ENCODE measurements at regions not wholly inside any gene's neighbourhood (a gene's known extent, or its start where the extent isn't known, plus 50 kb on each side); places are given as distances from the start of the nearest gene placed in this dataset.

DNA sequence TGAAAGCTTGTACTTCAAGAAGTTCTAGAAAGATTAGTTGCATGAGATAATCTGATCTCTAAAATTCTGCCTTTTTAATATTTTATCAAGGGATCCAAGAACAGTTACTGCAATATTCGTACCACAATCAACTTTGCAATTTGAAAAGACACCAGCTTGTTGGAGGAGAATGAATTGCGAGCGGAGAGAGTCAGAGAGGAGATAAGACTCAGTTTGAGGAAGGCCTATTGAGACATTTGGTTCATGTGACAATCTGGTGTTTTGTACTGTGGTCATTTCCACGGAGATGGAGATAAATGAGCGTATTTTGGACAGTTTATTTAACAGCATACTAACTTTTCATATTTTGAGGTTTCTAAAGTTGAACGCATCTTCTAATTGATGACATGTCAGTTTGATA is 1276.0 kb downstream of the EFNB2 start:
- no peaks in the 10 kb centered on the region for H3K9me3 ChIP-seq (replicated peaks; ENCODE audit: low read length)
- no peak overlapping the region for H3K4me3 ChIP-seq (ENCODE audit: low read length)
- H3K36me3 ChIP-seq (ENCODE audit: insufficient read depth, low read length) = no peaks in the 10 kb centered on the region
- no peak overlapping the region for H3K9ac ChIP-seq (ENCODE audit: low read depth, low read length)
- no peaks in the 10 kb centered on the region for H3K4me1 ChIP-seq (ENCODE audit: control insufficient read depth, insufficient read depth, low read length)
- H3K4me2 ChIP-seq (ENCODE audit: low read length) = no peak overlapping the region
- H3K27me3 ChIP-seq (ENCODE audit: control insufficient read depth, insufficient read depth, low read length) = no peaks in the 10 kb centered on the region

DNA sequence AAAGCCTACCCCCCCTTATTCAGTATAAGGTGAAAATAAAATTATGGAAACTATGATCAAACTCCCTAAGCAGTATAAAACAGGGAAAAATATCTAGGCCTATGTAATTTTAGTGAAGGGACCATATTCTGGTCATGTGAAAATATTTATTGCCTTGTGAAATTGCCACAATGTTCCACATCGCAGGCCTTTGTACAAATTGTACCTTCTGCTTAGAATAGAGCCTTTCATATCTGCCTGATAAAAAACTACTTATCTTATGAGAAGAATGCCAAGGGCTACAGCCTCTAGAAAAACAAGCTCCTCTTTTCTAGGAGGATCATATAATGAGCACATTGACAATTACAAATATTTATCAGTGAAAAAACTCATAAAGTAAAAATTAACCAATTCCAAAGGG is 1280.0 kb downstream of the EFNB2 start:
- Histone ChIP-seq H3K27me3 (ENCODE audit: control insufficient read depth, insufficient read depth, low read length) (no peaks in the 10 kb centered on the region), H3K9ac (ENCODE audit: low read depth, low read length) (no peak overlapping the region), H3K4me3 (ENCODE audit: low read length) (no peak overlapping the region), H3K4me2 (ENCODE audit: low read length) (no peak overlapping the region), H3K9me3 (replicated peaks; ENCODE audit: low read length) (no peaks in the 10 kb centered on the region), H3K4me1 (ENCODE audit: control insufficient read depth, insufficient read depth, low read length) (no peaks in the 10 kb centered on the region), H3K36me3 (ENCODE audit: insufficient read depth, low read length) (no peaks in the 10 kb centered on the region)

DNA sequence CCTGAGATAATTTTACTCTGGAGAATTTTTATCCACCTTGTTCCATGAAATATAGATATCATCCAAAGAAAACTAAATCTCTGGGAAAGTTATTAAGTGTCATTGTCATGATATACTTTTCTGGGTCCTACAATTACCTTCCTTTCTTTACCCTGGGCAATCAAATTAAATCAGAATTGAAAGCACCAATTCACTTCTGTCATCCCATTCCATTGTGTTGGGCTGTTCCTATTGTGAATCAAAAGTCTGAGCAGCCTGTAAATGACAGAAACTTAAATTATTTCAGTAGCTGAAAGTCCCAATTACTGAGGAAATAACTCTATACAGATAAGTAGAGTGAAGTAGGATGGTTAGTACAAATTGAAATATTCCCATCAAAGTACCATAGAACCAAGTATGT is 1284.2 kb downstream of the EFNB2 start:
- H3K9ac ChIP-seq (ENCODE audit: low read depth, low read length) = no peak overlapping the region
- no peaks in the 10 kb centered on the region for H3K9me3 ChIP-seq (replicated peaks; ENCODE audit: low read length)
- H3K36me3 ChIP-seq (ENCODE audit: insufficient read depth, low read length) = no peaks in the 10 kb centered on the region
- no peak overlapping the region for H3K4me2 ChIP-seq (ENCODE audit: low read length)
- H3K27me3 ChIP-seq (ENCODE audit: control insufficient read depth, insufficient read depth, low read length) = no peaks in the 10 kb centered on the region
- H3K4me3 ChIP-seq (ENCODE audit: low read length) = no peak overlapping the region
- H3K4me1 ChIP-seq (ENCODE audit: control insufficient read depth, insufficient read depth, low read length) = no peaks in the 10 kb centered on the region

DNA sequence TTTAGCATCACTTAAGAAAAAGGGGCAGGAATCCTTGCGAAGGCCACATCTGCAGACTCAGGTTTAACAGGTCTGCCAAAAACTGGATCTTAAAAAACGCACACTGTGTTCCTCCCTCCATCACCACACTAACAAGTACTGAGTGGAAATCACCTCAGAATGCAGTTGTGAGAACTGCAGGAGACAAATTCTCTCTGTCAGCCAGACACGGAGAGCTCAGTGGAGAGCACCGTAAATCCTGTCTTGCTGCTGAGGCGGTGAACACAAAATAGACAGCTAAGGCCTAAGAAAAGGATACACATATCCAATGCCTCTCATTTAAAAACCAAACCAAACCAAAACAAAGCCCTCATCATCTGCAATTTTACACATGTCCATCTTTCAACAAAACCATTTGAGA is 1287.6 kb downstream of the EFNB2 start:
- Histone ChIP-seq H3K36me3 (ENCODE audit: insufficient read depth, low read length) (no peaks in the 10 kb centered on the region), H3K9me3 (replicated peaks; ENCODE audit: low read length) (no peaks in the 10 kb centered on the region), H3K4me3 (ENCODE audit: low read length) (no peak overlapping the region), H3K9ac (ENCODE audit: low read depth, low read length) (no peak overlapping the region), H3K4me2 (ENCODE audit: low read length) (no peak overlapping the region), H3K27me3 (ENCODE audit: control insufficient read depth, insufficient read depth, low read length) (no peaks in the 10 kb centered on the region), H3K4me1 (ENCODE audit: control insufficient read depth, insufficient read depth, low read length) (no peaks in the 10 kb centered on the region)

DNA sequence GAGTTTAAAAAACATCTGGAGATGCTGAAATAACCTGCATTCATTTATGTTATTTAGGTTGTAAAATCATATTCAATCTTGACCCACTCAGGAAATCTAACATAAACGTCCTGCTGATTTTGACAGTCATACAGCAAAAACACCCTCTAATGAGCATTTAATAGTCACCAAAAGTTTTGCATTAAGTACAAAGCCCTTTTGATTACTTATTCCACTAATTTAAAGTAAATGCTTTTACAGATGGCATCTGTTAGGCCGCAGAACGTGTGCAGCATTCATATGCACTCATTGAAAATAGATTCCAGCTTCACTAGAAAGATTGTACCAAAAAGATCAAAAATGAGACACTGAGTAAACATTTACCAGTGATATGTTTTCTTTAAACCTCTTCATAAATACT is 1295.1 kb downstream of the EFNB2 start:
- H3K4me3 ChIP-seq (ENCODE audit: low read length) = no peak overlapping the region
- no peaks in the 10 kb centered on the region for H3K36me3 ChIP-seq (ENCODE audit: insufficient read depth, low read length)
- no peak overlapping the region for H3K9ac ChIP-seq (ENCODE audit: low read depth, low read length)
- no peaks in the 10 kb centered on the region for H3K9me3 ChIP-seq (replicated peaks; ENCODE audit: low read length)
- no peaks in the 10 kb centered on the region for H3K4me1 ChIP-seq (ENCODE audit: control insufficient read depth, insufficient read depth, low read length)
- no peak overlapping the region for H3K4me2 ChIP-seq (ENCODE audit: low read length)
- no peaks in the 10 kb centered on the region for H3K27me3 ChIP-seq (ENCODE audit: control insufficient read depth, insufficient read depth, low read length)

DNA sequence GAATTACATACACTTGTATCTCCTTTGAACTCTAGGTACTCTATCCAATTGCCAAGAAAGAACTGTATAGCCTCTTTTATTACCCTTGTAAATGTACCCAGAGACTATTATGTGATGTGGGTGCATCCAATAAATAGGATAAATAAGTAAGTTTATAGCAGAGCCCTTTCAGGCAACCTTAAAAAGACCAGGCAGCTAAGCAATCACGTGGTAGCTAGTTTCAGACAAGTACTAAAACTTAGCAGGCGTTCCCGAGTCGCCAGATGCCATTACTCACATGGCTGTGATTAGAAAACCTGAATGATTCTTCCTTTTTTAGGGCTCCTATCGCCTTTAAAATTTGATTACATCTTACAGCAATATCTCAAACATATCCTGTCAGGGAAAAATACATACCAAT is 1303.0 kb downstream of the EFNB2 start:
- no peak overlapping the region for H3K4me2 ChIP-seq (ENCODE audit: low read length)
- H3K27me3 ChIP-seq (ENCODE audit: control insufficient read depth, insufficient read depth, low read length) = no peaks in the 10 kb centered on the region
- H3K4me3 ChIP-seq (ENCODE audit: low read length) = no peak overlapping the region
- no peak overlapping the region for H3K9ac ChIP-seq (ENCODE audit: low read depth, low read length)
- H3K9me3 ChIP-seq (replicated peaks; ENCODE audit: low read length) = no peaks in the 10 kb centered on the region
- H3K4me1 ChIP-seq (ENCODE audit: control insufficient read depth, insufficient read depth, low read length) = no peaks in the 10 kb centered on the region
- H3K36me3 ChIP-seq (ENCODE audit: insufficient read depth, low read length) = no peaks in the 10 kb centered on the region

DNA sequence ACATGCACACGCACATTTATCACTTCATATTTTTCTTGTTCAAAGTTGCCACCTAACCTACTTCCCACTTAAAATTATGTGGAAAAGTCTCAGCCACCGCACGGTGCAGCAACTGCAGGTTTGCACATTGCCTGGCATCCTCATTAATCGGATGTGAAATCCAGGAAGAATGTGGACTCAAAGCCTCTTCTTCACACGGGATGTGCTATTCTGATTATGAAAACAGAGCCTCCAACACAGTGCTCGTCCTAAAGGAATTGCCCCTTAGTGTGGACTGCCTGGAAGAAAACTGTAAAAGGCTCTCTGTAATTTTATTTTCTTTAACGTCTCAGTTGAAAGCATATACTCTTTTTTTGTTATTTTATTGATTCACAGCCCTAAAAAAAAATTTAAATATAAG is 1303.5 kb downstream of the EFNB2 start:
- H3K27me3 ChIP-seq (ENCODE audit: control insufficient read depth, insufficient read depth, low read length) = no peaks in the 10 kb centered on the region

DNA sequence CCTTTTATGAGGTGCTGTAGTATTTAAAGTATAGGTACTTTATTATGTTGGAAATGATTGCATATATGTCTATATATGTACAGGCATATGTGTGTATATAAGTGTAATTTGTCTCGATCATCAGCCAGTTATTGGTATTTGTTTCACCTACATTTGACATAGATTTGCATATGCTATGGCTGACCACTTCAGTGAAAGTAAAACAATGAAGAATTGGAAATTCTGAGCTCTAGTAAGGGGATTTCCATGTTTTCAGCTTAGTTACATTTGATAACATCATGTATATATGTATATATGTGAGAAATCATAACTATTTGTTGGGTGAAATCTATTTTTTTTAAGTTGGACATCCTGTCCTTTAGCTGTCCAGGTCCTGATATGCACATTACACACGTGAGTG is 1303.9 kb downstream of the EFNB2 start:
- Histone ChIP-seq H3K4me3 (ENCODE audit: low read length) (no peak overlapping the region), H3K9me3 (replicated peaks; ENCODE audit: low read length) (no peaks in the 10 kb centered on the region)

More for the DNA sequence above, 1303.5 kb downstream of the EFNB2 start:
- H3K9ac ChIP-seq (ENCODE audit: low read depth, low read length) = no peak overlapping the region
- no peak overlapping the region for H3K4me2 ChIP-seq (ENCODE audit: low read length)
- no peak overlapping the region for H3K4me3 ChIP-seq (ENCODE audit: low read length)
- H3K9me3 ChIP-seq (replicated peaks; ENCODE audit: low read length) = no peaks in the 10 kb centered on the region
- no peaks in the 10 kb centered on the region for H3K36me3 ChIP-seq (ENCODE audit: insufficient read depth, low read length)
- no peaks in the 10 kb centered on the region for H3K4me1 ChIP-seq (ENCODE audit: control insufficient read depth, insufficient read depth, low read length)

DNA sequence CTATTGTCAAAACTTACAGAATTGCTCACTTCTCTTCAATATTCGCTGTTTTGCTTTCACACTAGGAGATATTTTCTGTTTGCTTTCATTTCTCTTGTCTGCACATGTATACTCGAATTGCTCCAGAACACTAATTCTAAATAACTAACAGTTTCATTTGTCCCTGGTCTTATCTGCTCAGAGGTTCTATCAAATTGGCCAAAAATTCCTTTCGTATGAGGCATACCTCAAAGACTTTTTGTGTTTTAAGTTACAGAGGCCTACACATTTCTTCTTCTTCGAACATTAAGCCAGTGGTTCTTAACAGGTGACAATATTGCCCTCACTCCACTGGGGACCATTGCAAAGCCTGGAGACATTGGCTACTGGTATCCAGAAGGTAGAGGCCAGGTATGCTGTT is 1314.6 kb downstream of the EFNB2 start:
- no peak overlapping the region for H3K4me2 ChIP-seq (ENCODE audit: low read length)

More for the DNA sequence above, 1303.9 kb downstream of the EFNB2 start:
- H3K4me2 ChIP-seq (ENCODE audit: low read length) = no peak overlapping the region
- H3K4me1 ChIP-seq (ENCODE audit: control insufficient read depth, insufficient read depth, low read length) = no peaks in the 10 kb centered on the region
- no peak overlapping the region for H3K9ac ChIP-seq (ENCODE audit: low read depth, low read length)
- H3K27me3 ChIP-seq (ENCODE audit: control insufficient read depth, insufficient read depth, low read length) = no peaks in the 10 kb centered on the region
- H3K36me3 ChIP-seq (ENCODE audit: insufficient read depth, low read length) = no peaks in the 10 kb centered on the region

DNA sequence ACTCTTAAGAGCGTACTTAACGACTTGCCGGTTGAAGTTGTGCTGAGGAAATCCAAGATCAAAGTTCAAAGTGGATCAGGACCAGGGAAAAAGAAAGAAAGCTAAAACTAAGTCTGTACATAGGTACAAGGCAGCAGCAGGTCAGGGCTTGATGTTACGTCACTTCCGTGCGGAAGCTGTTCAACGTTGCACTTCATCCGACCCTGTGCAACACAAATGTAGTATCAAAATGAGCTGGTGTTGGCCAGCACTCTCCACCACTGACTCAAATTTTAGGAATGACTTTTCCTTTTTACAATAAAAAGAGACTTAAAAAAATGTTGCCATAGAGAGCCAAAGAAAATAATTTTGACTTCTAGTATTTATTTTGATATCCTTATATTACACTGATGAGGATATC is 1315.4 kb downstream of the EFNB2 start:
- Histone ChIP-seq H3K9ac (ENCODE audit: low read depth, low read length) (no peak overlapping the region), H3K4me3 (ENCODE audit: low read length) (no peak overlapping the region), H3K4me2 (ENCODE audit: low read length) (peak overlapping the region; percentile 38), H3K4me1 (ENCODE audit: control insufficient read depth, insufficient read depth, low read length) (peaks cover 13% of the 10 kb centered on the region), H3K9me3 (replicated peaks; ENCODE audit: low read length) (no peaks in the 10 kb centered on the region), H3K36me3 (ENCODE audit: insufficient read depth, low read length) (no peaks in the 10 kb centered on the region), H3K27me3 (ENCODE audit: control insufficient read depth, insufficient read depth, low read length) (no peaks in the 10 kb centered on the region)

More for the DNA sequence above, 1314.6 kb downstream of the EFNB2 start:
- Histone ChIP-seq H3K4me3 (ENCODE audit: low read length) (no peak overlapping the region), H3K27me3 (ENCODE audit: control insufficient read depth, insufficient read depth, low read length) (no peaks in the 10 kb centered on the region), H3K9me3 (replicated peaks; ENCODE audit: low read length) (no peaks in the 10 kb centered on the region), H3K4me1 (ENCODE audit: control insufficient read depth, insufficient read depth, low read length) (peaks cover 13% of the 10 kb centered on the region), H3K36me3 (ENCODE audit: insufficient read depth, low read length) (no peaks in the 10 kb centered on the region), H3K9ac (ENCODE audit: low read depth, low read length) (no peak overlapping the region)

DNA sequence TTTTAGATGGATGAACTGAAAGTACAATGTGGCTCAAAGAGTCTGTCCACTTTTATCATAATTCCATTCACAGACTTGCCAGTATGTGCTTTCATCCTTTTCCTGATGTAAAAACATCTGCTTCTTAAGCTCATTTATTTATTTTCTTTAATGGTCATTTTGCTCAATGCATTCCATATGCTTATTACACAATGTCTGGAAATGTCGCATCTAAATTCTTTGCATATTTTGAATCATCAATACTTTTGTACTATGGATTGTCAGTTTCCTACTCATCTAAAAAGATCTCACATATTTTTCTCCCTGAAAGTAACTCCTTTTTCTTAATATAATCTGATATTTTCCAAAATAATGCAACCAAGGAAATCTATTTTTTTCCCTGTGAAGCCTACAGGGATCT is 1315.8 kb downstream of the EFNB2 start:
- peaks cover 13% of the 10 kb centered on the region for H3K4me1 ChIP-seq (ENCODE audit: control insufficient read depth, insufficient read depth, low read length)
- no peaks in the 10 kb centered on the region for H3K9me3 ChIP-seq (replicated peaks; ENCODE audit: low read length)
- H3K4me2 ChIP-seq (ENCODE audit: low read length) = peak overlapping the region; percentile 38
- H3K27me3 ChIP-seq (ENCODE audit: control insufficient read depth, insufficient read depth, low read length) = no peaks in the 10 kb centered on the region
- H3K4me3 ChIP-seq (ENCODE audit: low read length) = no peak overlapping the region
- no peak overlapping the region for H3K9ac ChIP-seq (ENCODE audit: low read depth, low read length)
- no peaks in the 10 kb centered on the region for H3K36me3 ChIP-seq (ENCODE audit: insufficient read depth, low read length)

DNA sequence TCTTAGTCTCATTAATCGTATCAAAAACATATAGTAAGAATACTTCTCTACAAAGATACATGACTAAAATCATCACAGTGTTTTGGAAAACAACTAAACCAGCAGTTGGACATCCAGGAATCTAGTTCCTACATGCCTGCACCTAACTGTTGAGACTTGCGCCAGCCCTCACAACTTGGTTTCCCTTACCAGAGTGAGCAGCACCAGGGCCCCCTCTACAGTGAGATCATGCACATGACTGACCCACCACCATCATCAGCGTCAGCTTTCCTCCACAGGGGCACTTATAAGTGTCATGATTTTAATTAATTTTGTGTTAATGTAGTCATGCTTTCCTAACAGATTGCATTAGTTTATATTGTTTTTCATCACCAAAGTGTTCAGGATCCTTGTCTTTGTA is 1322.0 kb downstream of the EFNB2 start:
- H3K9ac ChIP-seq (ENCODE audit: low read depth, low read length) = no peak overlapping the region
- no peaks in the 10 kb centered on the region for H3K9me3 ChIP-seq (replicated peaks; ENCODE audit: low read length)
- H3K27me3 ChIP-seq (ENCODE audit: control insufficient read depth, insufficient read depth, low read length) = no peaks in the 10 kb centered on the region
- H3K36me3 ChIP-seq (ENCODE audit: insufficient read depth, low read length) = no peaks in the 10 kb centered on the region
- H3K4me2 ChIP-seq (ENCODE audit: low read length) = no peak overlapping the region
- H3K4me3 ChIP-seq (ENCODE audit: low read length) = no peak overlapping the region
- no peaks in the 10 kb centered on the region for H3K4me1 ChIP-seq (ENCODE audit: control insufficient read depth, insufficient read depth, low read length)

Data from skeletal muscle satellite cell (primary cell).